KBM-7 (cell line): ENCODE measurements at regions not wholly inside any gene's neighbourhood (a gene's known extent, or its start where the extent isn't known, plus 50 kb on each side); places are given as distances from the start of the nearest gene placed in this dataset.

Experiments
- DNase-seq: peaks from one replicate; pipeline ENCODE4 v3.0.0-alpha.2; 2015
- in situ Hi-C: fragments of 300-500 bp; cut with MboI; formaldehyde crosslinking; loops from 2 replicates; pipeline ENCODE4 v1.14.3; 2020; ENCODE audit warnings: low sequenced_read_pairs, low pct_unique_long_range_greater_than_20kb, mixed read lengths

GRCh38 chr4:187235456-187236170 is 512.0 kb upstream of the FAT1 start:
- in situ Hi-C loops = no loop called here
- no peak for DNase-seq

- in situ Hi-C loops = no loop called here
- no peak for DNase-seq
These were observed 512.7 kb upstream of the FAT1 start for GRCh38 chr4:187236209-187236890.

- no peak for DNase-seq
- in situ Hi-C loops = no loop called here
These were observed 515.0 kb upstream of the FAT1 start for GRCh38 chr4:187238646-187239045.

- in situ Hi-C loops = no loop called here
- DNase-seq = peak; percentile 3
These were observed 528.2 kb upstream of the FAT1 start for GRCh38 chr4:187251896-187252295.

- in situ Hi-C loops = no loop called here
- DNase-seq = no peak
These were observed 533.2 kb upstream of the FAT1 start for GRCh38 chr4:187256897-187257296.

GRCh38 chr4:187258651-187259401 is 535.2 kb upstream of the FAT1 start:
- DNase-seq = no peak
- in situ Hi-C loops = no loop called here

- in situ Hi-C loops = no loop called here
- DNase-seq = no peak
These were observed 545.3 kb upstream of the FAT1 start for GRCh38 chr4:187268940-187269339.

GRCh38 chr4:187270154-187270553 is 546.5 kb upstream of the FAT1 start:
- DNase-seq = no peak
- in situ Hi-C loops = no loop called here

GRCh38 chr4:187271848-187272247 is 548.2 kb upstream of the FAT1 start:
- DNase-seq = no peak
- in situ Hi-C loops = no loop called here

- in situ Hi-C loops = no loop called here
- no peak for DNase-seq
These were observed 550.5 kb upstream of the FAT1 start for GRCh38 chr4:187274153-187274552.

- in situ Hi-C loops = no loop called here
- DNase-seq = no peak
These were observed 553.2 kb upstream of the FAT1 start for GRCh38 chr4:187276736-187277408.

GRCh38 chr4:187283201-187283955 is 559.7 kb upstream of the FAT1 start:
- no peak for DNase-seq
- in situ Hi-C loops = no loop called here

GRCh38 chr4:187286525-187286924 is 562.9 kb upstream of the FAT1 start:
- DNase-seq = no peak
- in situ Hi-C loops = no loop called here

GRCh38 chr4:187289371-187289770 is 565.7 kb upstream of the FAT1 start:
- in situ Hi-C loops = no loop called here
- DNase-seq = no peak

- in situ Hi-C loops = no loop called here
- no peak for DNase-seq
These were observed 571.2 kb upstream of the FAT1 start for GRCh38 chr4:187294861-187295260.

GRCh38 chr4:187301923-187302322 is 578.3 kb upstream of the FAT1 start:
- DNase-seq = no peak
- in situ Hi-C loops = no loop called here

- no peak for DNase-seq
- in situ Hi-C loops = no loop called here
These were observed 578.9 kb upstream of the FAT1 start for GRCh38 chr4:187302457-187303150.

GRCh38 chr4:187304133-187304532 is 580.5 kb upstream of the FAT1 start:
- DNase-seq = no peak
- in situ Hi-C loops = no loop called here

GRCh38 chr4:187307131-187307530 is 583.5 kb upstream of the FAT1 start:
- in situ Hi-C loops = no loop called here

More at GRCh38 chr4:187307131-187307530, 583.5 kb upstream of the FAT1 start:
- DNase-seq = no peak
